ENCODE measurements at regions not wholly inside any gene's neighbourhood (a gene's known extent, or its start where the extent isn't known, plus 50 kb on each side); places are given as distances from the start of the nearest gene placed in this dataset.
A peak's percentile ranks its signal among the peaks of the same experiment; 100 is the strongest.

- TF ChIP-seq, protein P1, sequence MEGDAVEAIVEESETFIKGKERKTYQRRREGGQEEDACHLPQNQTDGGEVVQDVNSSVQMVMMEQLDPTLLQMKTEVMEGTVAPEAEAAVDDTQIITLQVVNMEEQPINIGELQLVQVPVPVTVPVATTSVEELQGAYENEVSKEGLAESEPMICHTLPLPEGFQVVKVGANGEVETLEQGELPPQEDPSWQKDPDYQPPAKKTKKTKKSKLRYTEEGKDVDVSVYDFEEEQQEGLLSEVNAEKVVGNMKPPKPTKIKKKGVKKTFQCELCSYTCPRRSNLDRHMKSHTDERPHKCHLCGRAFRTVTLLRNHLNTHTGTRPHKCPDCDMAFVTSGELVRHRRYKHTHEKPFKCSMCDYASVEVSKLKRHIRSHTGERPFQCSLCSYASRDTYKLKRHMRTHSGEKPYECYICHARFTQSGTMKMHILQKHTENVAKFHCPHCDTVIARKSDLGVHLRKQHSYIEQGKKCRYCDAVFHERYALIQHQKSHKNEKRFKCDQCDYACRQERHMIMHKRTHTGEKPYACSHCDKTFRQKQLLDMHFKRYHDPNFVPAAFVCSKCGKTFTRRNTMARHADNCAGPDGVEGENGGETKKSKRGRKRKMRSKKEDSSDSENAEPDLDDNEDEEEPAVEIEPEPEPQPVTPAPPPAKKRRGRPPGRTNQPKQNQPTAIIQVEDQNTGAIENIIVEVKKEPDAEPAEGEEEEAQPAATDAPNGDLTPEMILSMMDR (conservative IDR thresholded peaks at IDR 0.05; ENCODE audit: low read depth, low read length) = no peak
- no peak for DNase-seq (ENCODE audit: low read depth)
- H3K4me3 ChIP-seq (ENCODE audit: low read depth, low read length) = no peak overlapping the region
Measured at GRCh38 chr14:61171727-61172126, 109.4 kb downstream of the TMEM30B start.

- DNase-seq (ENCODE audit: low read depth) = no peak
- TF ChIP-seq, protein P1 (conservative IDR thresholded peaks at IDR 0.05; ENCODE audit: low read depth, low read length) = no peak
- H3K4me3 ChIP-seq (ENCODE audit: low read depth, low read length) = no peak overlapping the region
Measured at GRCh38 chr14:61168141-61168540, 113.0 kb downstream of the TMEM30B start.

GRCh38 chr14:61167642-61168041 lies 113.5 kb downstream of the TMEM30B start:
- TF ChIP-seq, protein P1 (conservative IDR thresholded peaks at IDR 0.05; ENCODE audit: low read depth, low read length) = no peak
- DNase-seq (ENCODE audit: low read depth) = no peak
- no peak overlapping the region for H3K4me3 ChIP-seq (ENCODE audit: low read depth, low read length)

DNA sequence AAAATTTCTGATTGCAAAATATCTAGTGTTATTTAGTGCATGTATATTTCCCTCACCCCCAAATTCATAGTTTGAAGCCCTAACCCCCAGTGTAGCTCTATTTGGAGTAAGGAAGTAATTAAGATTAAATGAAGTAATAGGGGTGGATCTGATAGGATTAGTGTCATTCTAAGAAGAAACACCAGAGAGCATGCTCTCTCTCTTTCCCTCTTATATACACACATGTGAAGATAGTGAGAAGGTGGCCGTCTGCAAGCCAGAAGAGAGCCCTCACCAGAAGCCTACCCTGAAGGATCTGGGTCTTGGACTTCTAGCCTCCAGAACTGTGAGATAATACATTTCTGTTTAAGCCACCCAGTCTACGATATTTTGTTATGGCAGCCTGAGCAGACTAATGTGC lies 120.3 kb downstream of the TMEM30B start:
- no peak for DNase-seq (ENCODE audit: low read depth)
- TF ChIP-seq, protein P1 (conservative IDR thresholded peaks at IDR 0.05; ENCODE audit: low read depth, low read length) = no peak
- no peak overlapping the region for H3K4me3 ChIP-seq (ENCODE audit: low read depth, low read length)

DNA sequence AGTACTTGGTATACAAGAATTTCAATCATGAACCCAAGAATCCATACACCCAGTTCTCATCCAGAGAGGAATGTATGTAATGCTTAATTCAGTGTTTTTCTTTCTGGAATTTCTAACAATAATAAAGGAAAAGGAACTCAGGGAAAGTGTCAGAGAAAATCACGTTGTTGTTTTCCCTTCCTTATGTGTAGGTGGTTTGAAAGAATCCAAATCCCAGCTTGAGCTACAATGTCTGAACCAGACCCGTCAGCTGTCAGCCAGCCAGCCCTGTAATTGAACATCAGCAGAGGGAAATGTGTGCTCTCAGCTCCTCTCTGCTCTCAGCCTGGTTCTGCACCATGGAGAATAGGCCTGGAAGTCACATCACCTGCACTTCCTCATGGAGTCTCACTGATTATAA lies 126.5 kb downstream of the TMEM30B start:
- peak; percentile 53 for DNase-seq (ENCODE audit: low read depth)
- TF ChIP-seq, protein P1 (conservative IDR thresholded peaks at IDR 0.05; ENCODE audit: low read depth, low read length) = no peak
- no peak overlapping the region for H3K4me3 ChIP-seq (ENCODE audit: low read depth, low read length)

DNA sequence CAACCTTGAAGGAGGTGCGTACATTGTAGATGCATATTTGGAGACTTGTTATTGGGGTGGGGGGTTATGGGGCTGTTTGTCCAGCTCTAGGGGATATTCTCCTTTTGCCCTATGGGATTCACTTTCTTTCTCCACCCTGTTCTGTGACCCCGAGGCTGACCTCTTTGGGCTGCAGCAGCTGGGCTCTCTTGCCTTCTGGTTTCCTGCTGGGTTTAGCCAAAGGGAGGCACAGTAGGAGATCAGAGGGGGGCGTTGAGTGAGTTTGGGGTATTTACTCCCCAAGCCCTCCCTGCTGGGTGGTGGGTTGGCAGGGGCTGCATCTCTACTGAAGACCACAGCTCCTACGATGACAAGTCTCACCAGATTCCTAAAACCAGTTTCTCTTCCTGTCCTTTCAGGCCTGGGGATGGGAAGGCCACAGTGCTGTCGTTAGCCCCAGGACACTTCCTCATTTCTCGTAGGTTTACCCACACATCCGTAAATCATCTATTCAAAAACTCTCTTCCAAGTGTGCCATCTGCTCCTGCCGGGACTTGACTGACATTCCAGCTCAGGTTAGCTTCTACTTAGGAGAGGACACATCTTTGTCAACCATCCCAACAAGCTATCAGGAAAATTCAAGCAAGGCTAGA lies 127.1 kb downstream of the TMEM30B start:
- no peak for DNase-seq (ENCODE audit: low read depth)
- TF ChIP-seq, protein P1 (conservative IDR thresholded peaks at IDR 0.05; ENCODE audit: low read depth, low read length) = no peak
- H3K4me3 ChIP-seq (ENCODE audit: low read depth, low read length) = no peak overlapping the region

- DNase-seq (ENCODE audit: low read depth) = peak; percentile 60
- no peak overlapping the region for H3K4me3 ChIP-seq (ENCODE audit: low read depth, low read length)
- TF ChIP-seq, protein P1 (conservative IDR thresholded peaks at IDR 0.05; ENCODE audit: low read depth, low read length) = peak; percentile 7
Measured at GRCh38 chr14:61153431-61153830, 127.7 kb downstream of the TMEM30B start.
